ENCODE measurements at regions not wholly inside any gene's neighbourhood (a gene's known extent, or its start where the extent isn't known, plus 50 kb on each side); places are given as distances from the start of the nearest gene placed in this dataset.

DNA sequence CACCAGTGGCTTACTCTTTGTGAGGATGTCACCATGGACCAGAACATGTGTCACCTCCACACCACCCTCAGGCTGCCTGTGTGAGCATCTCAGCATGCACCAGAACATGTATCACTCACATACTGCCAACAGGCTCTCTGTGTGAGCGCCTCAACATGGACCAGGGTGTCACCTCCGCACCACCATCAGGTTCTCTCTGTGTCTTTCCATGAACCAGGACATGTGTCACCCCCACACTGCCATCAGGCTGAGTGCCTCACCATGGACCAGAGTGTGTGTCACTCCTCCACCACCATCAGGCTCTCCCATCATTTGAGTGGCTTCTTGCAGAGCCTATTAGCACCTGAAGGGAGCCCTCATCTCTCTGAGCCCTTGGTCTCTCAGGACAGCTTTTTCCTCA, 125.2 kb downstream of the ZNF648 start:
- TF ChIP-seq PKNOX1 (IDR thresholded peaks at IDR 0.05) (no peak), SUZ12 (IDR thresholded peaks at IDR 0.05) (no peak), BHLHE40 (IDR thresholded peaks at IDR 0.05; ENCODE audit: borderline replicate concordance) (no peak), ELF4 (IDR thresholded peaks at IDR 0.05) (no peak), ARNT (IDR thresholded peaks at IDR 0.05) (no peak), FOXM1 (IDR thresholded peaks at IDR 0.05; ENCODE audit: borderline replicate concordance) (no peak), SP1 (IDR thresholded peaks at IDR 0.05) (no peak), FOXA1 (IDR thresholded peaks at IDR 0.05) (no peak), FOXK2 (IDR thresholded peaks at IDR 0.05) (no peak), ZNF384 (IDR thresholded peaks at IDR 0.05) (no peak), L3MBTL2 (conservative IDR thresholded peaks at IDR 0.05) (no peak)

Measured in HEK293T (cell line).